HCT116 (cell line): ENCODE measurements at regions not wholly inside any gene's neighbourhood (a gene's known extent, or its start where the extent isn't known, plus 50 kb on each side); places are given as distances from the start of the nearest gene placed in this dataset.

Experiments used
- ATAC-seq: fragments of 200-7000 bp; cut with Tn5 transposase; 2 replicates; pipeline ENCODE4 v1.9.1; 2020; ENCODE audit warnings: mild to moderate bottlenecking, moderate library complexity
- BruUV-seq: library from RNA; stranded (reverse); fragments of 400-500 nt; replicated peaks from 2 replicates; lab custom pipeline; 2021; lab: Mats Ljungman, UMichigan
- CTCF ChIA-PET: fragments of 300-600 bp; sonication (Branson Sonifier 250); formaldehyde crosslinking; loops from one replicate; lab custom pipeline; 2021; ENCODE audit warnings: antibody characterized with exemption; lab: Charles Lee
- POLR2A ChIA-PET: fragments of 300-600, 350-600 bp; sonication (Branson Sonifier 250); formaldehyde crosslinking; loops from one replicate; lab custom pipeline; 2021; ENCODE audit warnings: antibody characterized with exemption; lab: Charles Lee
- RAD21 ChIA-PET, 2 experiments: fragments of 300-600 bp; sonication (Branson Sonifier 250); formaldehyde crosslinking; loops; one replicate each; lab custom pipeline; 2023; ENCODE audit warnings: low total read pairs in 2 of 2; ENCODE audit not compliant: uncharacterized antibody in 2 of 2, unreplicated experiment in 2 of 2, low non-redundant PET in 1 of 2; lab: Charles Lee
- DNase-seq: peaks from one replicate; pipeline ENCODE4 v3.0.0-alpha.2; 2010; ENCODE audit warnings: low read depth, low spot score
- H2AFZ ChIP-seq: fragments of 200-600 bp; shearing (Covaris generic), sonication (generic); 2 replicates; pipeline ENCODE4 v1.6.1; 2017; ENCODE audit warnings: low read depth, mixed run types, mixed read lengths, antibody characterized with exemption, low read length; ENCODE audit not compliant: poor library complexity, severe bottlenecking
- H3K27ac ChIP-seq: 2 replicates; pipeline ENCODE4 v1.5.1; 2012; ENCODE audit warnings: low read depth, low read length
- H3K27me3 ChIP-seq: fragments of 200-600 bp; sonication (generic); 2 replicates; pipeline ENCODE4 v1.6.1; 2016; ENCODE audit warnings: mixed run types, low read length, mixed read lengths; ENCODE audit not compliant: insufficient read depth
- H3K36me3 ChIP-seq, 2 experiments: fragments of 200-500 bp in 1 of 2; fragments of 200-600 bp in 1 of 2; sonication (Bioruptor generic) in 1 of 2; sonication (generic) in 1 of 2; 2 replicates each; pipeline versions ENCODE4 v1.5.1 to v1.6.1; 2014 to 2016; ENCODE audit warnings: low read length in 2 of 2, inconsistent platforms in 1 of 2, mixed read lengths in 1 of 2, mixed run types in 1 of 2; ENCODE audit not compliant: insufficient read depth in 2 of 2, control insufficient read depth in 1 of 2
- H3K4me1 ChIP-seq, 2 experiments: fragments of 200-600 bp in 1 of 2; sonication (generic) in 1 of 2; 2 replicates each; pipeline versions ENCODE4 v1.5.1 to v1.6.1; 2012 to 2017; ENCODE audit warnings: low read length in 2 of 2, inconsistent platforms in 1 of 2, mild to moderate bottlenecking in 1 of 2, mixed read lengths in 1 of 2, mixed run types in 1 of 2, moderate library complexity in 1 of 2; ENCODE audit not compliant: insufficient read depth in 2 of 2, control insufficient read depth in 1 of 2
- H3K4me2 ChIP-seq: fragments of 200-600 bp; sonication (generic); 2 replicates; pipeline ENCODE4 v1.6.1; 2017; ENCODE audit warnings: mixed run types, low read length, mixed read lengths
- H3K4me3 ChIP-seq, 2 experiments: fragments of 200-600 bp in 1 of 2; sonication (generic) in 1 of 2; replicated peaks in 1 of 2; 2 replicates each; pipeline ENCODE4 v1.5.1; 2011 to 2016; ENCODE audit warnings: low read length in 2 of 2, control low read depth in 1 of 2, low read depth in 1 of 2, mild to moderate bottlenecking in 1 of 2, mixed read lengths in 1 of 2, mixed run types in 1 of 2
- H3K79me2 ChIP-seq: fragments of 200-600 bp; sonication (generic); 2 replicates; pipeline ENCODE4 v1.6.1; 2017; ENCODE audit warnings: mild to moderate bottlenecking, mixed run types, low read length, moderate library complexity, mixed read lengths; ENCODE audit not compliant: insufficient read depth
- H3K9ac ChIP-seq: fragments of 200-600 bp; sonication (generic); 2 replicates; pipeline ENCODE4 v1.6.1; 2016; ENCODE audit warnings: low read length, mixed read lengths
- H3K9me2 ChIP-seq: fragments of 200-600 bp; sonication (generic), shearing (Covaris generic); 2 replicates; pipeline ENCODE4 v1.6.1; 2017; ENCODE audit warnings: mixed run types, mild to moderate bottlenecking, moderate library complexity; ENCODE audit not compliant: insufficient read depth
- H3K9me3 ChIP-seq, 2 experiments: fragments of 200-500 bp in 1 of 2; fragments of 200-600 bp in 1 of 2; sonication (Bioruptor generic) in 1 of 2; sonication (generic) in 1 of 2; 2 replicates each; pipeline ENCODE4 v1.6.1; 2014 to 2017; ENCODE audit warnings: low read length in 2 of 2, mixed read lengths in 2 of 2, inconsistent platforms in 1 of 2, low read depth in 1 of 2, mild to moderate bottlenecking in 1 of 2, mixed run types in 1 of 2, moderate library complexity in 1 of 2; ENCODE audit not compliant: control insufficient read depth in 1 of 2, insufficient read depth in 1 of 2
- H4K20me1 ChIP-seq: fragments of 200-600 bp; sonication (generic), shearing (Covaris generic); 2 replicates; pipeline ENCODE4 v1.6.1; 2017; ENCODE audit warnings: mixed run types, mild to moderate bottlenecking, moderate library complexity; ENCODE audit not compliant: insufficient read depth
- EGR1 ChIP-seq: IDR thresholded peaks from 2 replicates; pipeline ENCODE4 v1.6.1; 2012; ENCODE audit warnings: low read depth
- ELF1 ChIP-seq: IDR thresholded peaks from 2 replicates; pipeline ENCODE4 v1.6.1; 2012; ENCODE audit warnings: low read depth, borderline replicate concordance
- EZH2 ChIP-seq: fragments of 200-600 bp; sonication (generic); IDR thresholded peaks from 2 replicates; pipeline ENCODE4 v1.6.1; 2017; ENCODE audit warnings: antibody characterized with exemption, mixed run types
- JUND ChIP-seq: IDR thresholded peaks from 2 replicates; pipeline ENCODE4 v1.6.1; 2012
- SRF ChIP-seq: IDR thresholded peaks from 2 replicates; pipeline ENCODE4 v1.6.1; 2012; ENCODE audit warnings: low read depth
- YY1 ChIP-seq: IDR thresholded peaks from 2 replicates; pipeline ENCODE4 v1.6.1; 2011; ENCODE audit warnings: low read length, low read depth, moderate library complexity, mild to moderate bottlenecking; ENCODE audit not compliant: insufficient replicate concordance; ENCODE audit errors: extremely low read depth
- ZNF274 ChIP-seq: fragments of 200-500 bp; sonication (Bioruptor generic); IDR thresholded peaks from 2 replicates; pipeline ENCODE4 v1.6.1; 2014; ENCODE audit warnings: mild to moderate bottlenecking, low read depth, low read length, inconsistent platforms
- intact Hi-C: fragments of 100-400 bp; cut with micrococcal nuclease; formaldehyde crosslinking; loops from 2 replicates; pipeline ENCODE4 v1.10.0; 2022
- TF ChIP-seq, protein P1 (sequence below), 3 experiments: fragments of 200-600 bp in 1 of 3; sonication (generic) in 1 of 3; IDR thresholded peaks in 2 of 3; conservative IDR thresholded peaks in 1 of 3; 2 replicates each; pipeline ENCODE4 v1.5.1; 2012 to 2017; ENCODE audit warnings: low read depth in 2 of 3, low read length in 2 of 3, antibody characterized with exemption in 1 of 3, borderline replicate concordance in 1 of 3, control low read depth in 1 of 3, mild to moderate bottlenecking in 1 of 3, mixed read lengths in 1 of 3, mixed run types in 1 of 3, moderate library complexity in 1 of 3; ENCODE audit not compliant: insufficient read depth in 1 of 3
- TF ChIP-seq, protein P2 (sequence below): IDR thresholded peaks from 2 replicates; pipeline ENCODE4 v1.6.1; 2012
- TF ChIP-seq, protein P3 (sequence below): IDR thresholded peaks from 2 replicates; pipeline ENCODE4 v1.6.1; 2012; ENCODE audit warnings: low read depth

GRCh38 chr7:67413670-67414069 lies 417.0 kb downstream of the TYW1 start (continued):
- TF ChIP-seq, protein P1, sequence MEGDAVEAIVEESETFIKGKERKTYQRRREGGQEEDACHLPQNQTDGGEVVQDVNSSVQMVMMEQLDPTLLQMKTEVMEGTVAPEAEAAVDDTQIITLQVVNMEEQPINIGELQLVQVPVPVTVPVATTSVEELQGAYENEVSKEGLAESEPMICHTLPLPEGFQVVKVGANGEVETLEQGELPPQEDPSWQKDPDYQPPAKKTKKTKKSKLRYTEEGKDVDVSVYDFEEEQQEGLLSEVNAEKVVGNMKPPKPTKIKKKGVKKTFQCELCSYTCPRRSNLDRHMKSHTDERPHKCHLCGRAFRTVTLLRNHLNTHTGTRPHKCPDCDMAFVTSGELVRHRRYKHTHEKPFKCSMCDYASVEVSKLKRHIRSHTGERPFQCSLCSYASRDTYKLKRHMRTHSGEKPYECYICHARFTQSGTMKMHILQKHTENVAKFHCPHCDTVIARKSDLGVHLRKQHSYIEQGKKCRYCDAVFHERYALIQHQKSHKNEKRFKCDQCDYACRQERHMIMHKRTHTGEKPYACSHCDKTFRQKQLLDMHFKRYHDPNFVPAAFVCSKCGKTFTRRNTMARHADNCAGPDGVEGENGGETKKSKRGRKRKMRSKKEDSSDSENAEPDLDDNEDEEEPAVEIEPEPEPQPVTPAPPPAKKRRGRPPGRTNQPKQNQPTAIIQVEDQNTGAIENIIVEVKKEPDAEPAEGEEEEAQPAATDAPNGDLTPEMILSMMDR (IDR thresholded peaks at IDR 0.05 in 2 of 3, conservative IDR thresholded peaks at IDR 0.05 in 1 of 3; ENCODE audit: borderline replicate concordance in 1 of 3, insufficient read depth in 1 of 3, low read depth in 2 of 3, low read length in 2 of 3), result no peak
- TF ChIP-seq JUND, result no peak
- TF ChIP-seq, all 23 proteins: peak for 0

DNA sequence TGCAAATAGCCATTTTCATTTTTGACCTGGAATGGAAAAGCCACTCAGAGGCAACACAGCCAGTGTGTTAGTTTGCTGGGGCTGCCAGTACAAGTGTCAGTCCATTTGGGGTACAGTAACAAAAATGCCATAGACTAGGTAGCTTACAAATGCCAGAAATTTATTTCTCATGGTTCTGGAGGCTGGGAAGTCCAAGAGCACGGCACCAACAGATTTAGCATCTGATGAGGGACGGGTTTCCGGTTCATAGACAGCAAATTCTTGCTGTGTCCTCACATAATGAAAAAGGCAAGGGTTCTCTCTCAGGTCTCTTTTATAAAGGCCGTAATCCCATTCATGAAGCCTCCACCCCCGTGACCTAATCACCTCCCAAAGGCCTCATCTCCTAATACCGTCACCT lies 418.2 kb downstream of the TYW1 start:
- no peak for ATAC-seq
- intact Hi-C loops, result no loop called here

More for the DNA sequence above, 418.2 kb downstream of the TYW1 start:
- H3K36me3 ChIP-seq, result no peaks in the 10 kb centered on the region
- no peak overlapping the region for H3K4me2 ChIP-seq
- H3K79me2 ChIP-seq, result no peaks in the 10 kb centered on the region
- H3K4me3 ChIP-seq, result no peak overlapping the region
- H3K9me3 ChIP-seq, result no peaks in the 10 kb centered on the region
- RAD21 ChIA-PET, result no interaction called here
- BruUV-seq, result no TSS peak
- CTCF ChIA-PET, result no interaction called here
- no peaks in the 10 kb centered on the region for H3K27me3 ChIP-seq
- no peak overlapping the region for H3K9ac ChIP-seq
- DNase-seq, result no peak
- H3K4me1 ChIP-seq, result no peaks in the 10 kb centered on the region
- POLR2A ChIA-PET, result no interaction called here
- H3K27ac ChIP-seq, result no peak overlapping the region
- H2AFZ ChIP-seq, result no peak overlapping the region
- TF ChIP-seq ZNF274 (no peak), EZH2 (no peak), ELF1 (no peak), SRF (no peak), EGR1 (no peak), YY1 (no peak)
- TF ChIP-seq, protein P1 (IDR thresholded peaks at IDR 0.05 in 2 of 3, conservative IDR thresholded peaks at IDR 0.05 in 1 of 3; ENCODE audit: borderline replicate concordance in 1 of 3, insufficient read depth in 1 of 3, low read depth in 2 of 3, low read length in 2 of 3), result no peak
- TF ChIP-seq, protein P2, sequence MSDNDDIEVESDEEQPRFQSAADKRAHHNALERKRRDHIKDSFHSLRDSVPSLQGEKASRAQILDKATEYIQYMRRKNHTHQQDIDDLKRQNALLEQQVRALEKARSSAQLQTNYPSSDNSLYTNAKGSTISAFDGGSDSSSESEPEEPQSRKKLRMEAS, result no peak
- TF ChIP-seq, protein P3, sequence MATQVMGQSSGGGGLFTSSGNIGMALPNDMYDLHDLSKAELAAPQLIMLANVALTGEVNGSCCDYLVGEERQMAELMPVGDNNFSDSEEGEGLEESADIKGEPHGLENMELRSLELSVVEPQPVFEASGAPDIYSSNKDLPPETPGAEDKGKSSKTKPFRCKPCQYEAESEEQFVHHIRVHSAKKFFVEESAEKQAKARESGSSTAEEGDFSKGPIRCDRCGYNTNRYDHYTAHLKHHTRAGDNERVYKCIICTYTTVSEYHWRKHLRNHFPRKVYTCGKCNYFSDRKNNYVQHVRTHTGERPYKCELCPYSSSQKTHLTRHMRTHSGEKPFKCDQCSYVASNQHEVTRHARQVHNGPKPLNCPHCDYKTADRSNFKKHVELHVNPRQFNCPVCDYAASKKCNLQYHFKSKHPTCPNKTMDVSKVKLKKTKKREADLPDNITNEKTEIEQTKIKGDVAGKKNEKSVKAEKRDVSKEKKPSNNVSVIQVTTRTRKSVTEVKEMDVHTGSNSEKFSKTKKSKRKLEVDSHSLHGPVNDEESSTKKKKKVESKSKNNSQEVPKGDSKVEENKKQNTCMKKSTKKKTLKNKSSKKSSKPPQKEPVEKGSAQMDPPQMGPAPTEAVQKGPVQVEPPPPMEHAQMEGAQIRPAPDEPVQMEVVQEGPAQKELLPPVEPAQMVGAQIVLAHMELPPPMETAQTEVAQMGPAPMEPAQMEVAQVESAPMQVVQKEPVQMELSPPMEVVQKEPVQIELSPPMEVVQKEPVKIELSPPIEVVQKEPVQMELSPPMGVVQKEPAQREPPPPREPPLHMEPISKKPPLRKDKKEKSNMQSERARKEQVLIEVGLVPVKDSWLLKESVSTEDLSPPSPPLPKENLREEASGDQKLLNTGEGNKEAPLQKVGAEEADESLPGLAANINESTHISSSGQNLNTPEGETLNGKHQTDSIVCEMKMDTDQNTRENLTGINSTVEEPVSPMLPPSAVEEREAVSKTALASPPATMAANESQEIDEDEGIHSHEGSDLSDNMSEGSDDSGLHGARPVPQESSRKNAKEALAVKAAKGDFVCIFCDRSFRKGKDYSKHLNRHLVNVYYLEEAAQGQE, result no peak
- H4K20me1 ChIP-seq, result no peaks in the 10 kb centered on the region
- no peaks in the 10 kb centered on the region for H3K9me2 ChIP-seq
